Smooth muscle cell (in vitro differentiated cells): ENCODE measurements at regions not wholly inside any gene's neighbourhood (a gene's known extent, or its start where the extent isn't known, plus 50 kb on each side); places are given as distances from the start of the nearest gene placed in this dataset.

Source experiments
- DNase-seq: peaks from one replicate; lab custom pipeline; 2025; ENCODE audit not compliant: unreplicated experiment; lab: John Stamatoyannopoulos, UW
- H2AFZ ChIP-seq: fragments of 200-600 bp; sonication (generic); 2 replicates; pipeline ENCODE4 v1.6.0; 2016; ENCODE audit warnings: antibody characterized with exemption, low read depth, mild to moderate bottlenecking
- H3F3A ChIP-seq: fragments of 200-600 bp; sonication (generic); 2 replicates; pipeline ENCODE4 v1.6.0; 2017; ENCODE audit warnings: antibody characterized with exemption, low read depth
- H3K27ac ChIP-seq: fragments of 200-600 bp; sonication (generic); 2 replicates; pipeline ENCODE4 v1.5.1; 2016; ENCODE audit warnings: low read depth, mild to moderate bottlenecking
- H3K27me3 ChIP-seq: fragments of 200-600 bp; sonication (generic); 2 replicates; pipeline ENCODE4 v1.6.1; 2016; ENCODE audit warnings: low read depth, mild to moderate bottlenecking
- H3K36me3 ChIP-seq: fragments of 200-600 bp; sonication (generic); 2 replicates; pipeline ENCODE4 v1.5.1; 2016; ENCODE audit warnings: low read depth
- H3K4me1 ChIP-seq: fragments of 200-600 bp; sonication (generic); 2 replicates; pipeline ENCODE4 v1.5.1; 2016; ENCODE audit warnings: low read depth
- H3K4me2 ChIP-seq: fragments of 200-600 bp; sonication (generic); 2 replicates; pipeline ENCODE4 v1.6.0; 2016; ENCODE audit warnings: mild to moderate bottlenecking
- H3K4me3 ChIP-seq: fragments of 200-600 bp; sonication (generic); 2 replicates; pipeline ENCODE4 v1.5.1; 2016; ENCODE audit warnings: mild to moderate bottlenecking
- H3K79me2 ChIP-seq: fragments of 200-600 bp; sonication (generic); 2 replicates; pipeline ENCODE4 v1.6.0; 2016; ENCODE audit warnings: low read depth, mild to moderate bottlenecking
- H3K9ac ChIP-seq: fragments of 200-600 bp; sonication (generic); 2 replicates; pipeline ENCODE4 v1.6.0; 2016; ENCODE audit warnings: low read depth
- H3K9me3 ChIP-seq: fragments of 200-600 bp; sonication (generic); replicated peaks from 2 replicates; pipeline ENCODE4 v1.5.1; 2016; ENCODE audit warnings: low read depth
- H4K20me1 ChIP-seq: fragments of 200-600 bp; sonication (generic); 2 replicates; pipeline ENCODE4 v1.6.0; 2016; ENCODE audit warnings: low read depth
- CTCF ChIP-seq: fragments of 200-600 bp; sonication (generic); IDR thresholded peaks from 2 replicates; pipeline ENCODE4 v1.5.1; 2017; ENCODE audit warnings: borderline replicate concordance, mild to moderate bottlenecking, antibody characterized with exemption; ENCODE audit not compliant: insufficient read depth, poor library complexity, severe bottlenecking
- WGBS: methylation state at CpG from one replicate; pipeline ENCODE4 v1.1.7; 2016; ENCODE audit warnings: low lambda C conversion rate; 5-methylcytosine and 5-hydroxymethylcytosine counted together

- no peaks in the 10 kb centered on the region for H4K20me1 ChIP-seq
- H3K4me1 ChIP-seq = no peaks in the 10 kb centered on the region
- H2AFZ ChIP-seq = no peak overlapping the region
- DNase-seq = no peak
- no peak overlapping the region for H3K4me3 ChIP-seq
- no peaks in the 10 kb centered on the region for H3K79me2 ChIP-seq
- H3K27ac ChIP-seq = no peak overlapping the region
- H3K4me2 ChIP-seq = no peak overlapping the region
- H3K9me3 ChIP-seq = no peaks in the 10 kb centered on the region
- TF ChIP-seq CTCF = no peak
- H3K27me3 ChIP-seq = no peaks in the 10 kb centered on the region
- no peaks in the 10 kb centered on the region for H3F3A ChIP-seq
- no peak overlapping the region for H3K9ac ChIP-seq
- H3K36me3 ChIP-seq = no peaks in the 10 kb centered on the region
These were observed 767.1 kb downstream of the NTRK3 start for GRCh38 chr15:87489456-87489855.

- Histone ChIP-seq H3K36me3 (no peaks in the 10 kb centered on the region), H3K4me2 (no peak overlapping the region), H3K9me3 (no peaks in the 10 kb centered on the region), H3K27me3 (no peaks in the 10 kb centered on the region), H2AFZ (no peak overlapping the region), H3K4me1 (no peaks in the 10 kb centered on the region), H3K79me2 (no peaks in the 10 kb centered on the region), H3F3A (no peaks in the 10 kb centered on the region), H3K4me3 (no peak overlapping the region), H3K27ac (no peak overlapping the region), H4K20me1 (no peaks in the 10 kb centered on the region), H3K9ac (no peak overlapping the region)
- 93% methylated on average over 2 of the region's 2 CpGs for WGBS
- no peak for TF ChIP-seq CTCF
- no peak for DNase-seq
These were observed 769.1 kb downstream of the NTRK3 start for GRCh38 chr15:87487484-87487883.

DNA sequence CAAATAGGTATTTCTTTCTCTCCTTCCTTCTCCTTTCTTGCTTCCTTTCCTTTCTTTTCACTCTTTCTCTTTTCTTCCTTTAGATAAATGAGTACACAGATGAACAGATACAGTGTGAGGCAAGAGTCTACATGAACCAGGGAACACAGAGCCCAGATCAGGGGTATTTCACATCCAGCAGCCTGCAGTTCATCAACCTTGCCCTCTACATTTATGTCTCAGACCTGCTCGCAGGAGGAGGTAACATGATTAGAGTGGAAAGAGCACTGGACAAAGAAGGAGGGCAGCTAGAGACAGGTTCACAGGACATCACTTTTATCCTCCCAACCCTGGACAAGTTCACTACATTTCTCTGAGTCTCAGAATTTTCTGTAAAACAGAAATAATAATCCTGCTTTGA is 773.1 kb downstream of the NTRK3 start:
- H3K4me1 ChIP-seq = no peaks in the 10 kb centered on the region
- no peak overlapping the region for H2AFZ ChIP-seq
- H3K4me2 ChIP-seq = no peak overlapping the region
- no peaks in the 10 kb centered on the region for H3K27me3 ChIP-seq
- no peak for DNase-seq
- no peak overlapping the region for H3K4me3 ChIP-seq
- no peaks in the 10 kb centered on the region for H3K9me3 ChIP-seq
- H3K79me2 ChIP-seq = no peaks in the 10 kb centered on the region
- no peaks in the 10 kb centered on the region for H3F3A ChIP-seq
- TF ChIP-seq CTCF = no peak
- H4K20me1 ChIP-seq = no peaks in the 10 kb centered on the region
- H3K36me3 ChIP-seq = no peaks in the 10 kb centered on the region
- no peak overlapping the region for H3K27ac ChIP-seq
- WGBS = 94% methylated on average over 1 of the region's 1 CpG
- no peak overlapping the region for H3K9ac ChIP-seq

DNA sequence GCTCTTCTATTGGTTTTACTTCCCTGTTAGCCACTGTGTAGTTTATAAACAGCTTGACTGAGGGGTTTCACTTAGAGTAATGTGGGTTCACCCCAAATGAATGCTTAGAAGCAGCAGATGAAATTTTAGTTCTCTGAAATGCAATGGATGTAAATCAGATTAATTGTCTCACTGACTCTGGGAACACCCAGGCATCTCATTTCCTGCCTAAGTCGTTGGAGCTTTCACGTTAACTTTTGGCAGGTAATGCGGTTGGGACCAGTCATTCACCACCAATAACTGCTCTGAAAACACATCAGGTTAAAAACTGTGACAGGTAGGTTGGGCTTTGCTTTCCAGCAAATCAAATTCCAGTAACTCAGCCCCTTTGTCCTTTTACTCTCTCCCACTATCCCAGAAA is 775.4 kb downstream of the NTRK3 start:
- Histone ChIP-seq H3K9me3 (no peaks in the 10 kb centered on the region), H3K9ac (no peak overlapping the region), H3K4me1 (no peaks in the 10 kb centered on the region), H4K20me1 (no peaks in the 10 kb centered on the region), H3K36me3 (no peaks in the 10 kb centered on the region), H3K4me2 (no peak overlapping the region), H3F3A (no peaks in the 10 kb centered on the region), H2AFZ (no peak overlapping the region), H3K79me2 (no peaks in the 10 kb centered on the region), H3K27me3 (no peaks in the 10 kb centered on the region), H3K4me3 (no peak overlapping the region), H3K27ac (no peak overlapping the region)
- TF ChIP-seq CTCF = no peak
- no peak for DNase-seq
- whole genome bisulfite sequencing = 81% methylated on average over 3 of the region's 3 CpGs
